HG02798 (cell line): ENCODE measurements at regions not wholly inside any gene's neighbourhood (a gene's known extent, or its start where the extent isn't known, plus 50 kb on each side); places are given as distances from the start of the nearest gene placed in this dataset.
"Not testable (repeated sequence)": the region's sequence is repeated elsewhere in the genome, so short reads cannot be mapped to it uniquely, and the experiment has no call there.

Experiments
- ATAC-seq: cut with Tn5 transposase; IDR thresholded peaks from one replicate; pipeline ENCODE4 v1.9.1; 2021; ENCODE audit warnings: mild to moderate bottlenecking; ENCODE audit not compliant: unreplicated experiment, poor library complexity

GRCh38 chr1:96538883-96539282 lies 182.7 kb upstream of the PTBP2 start:
- ATAC-seq, result no peak

GRCh38 chr1:96541491-96541890 lies 180.1 kb upstream of the PTBP2 start:
- ATAC-seq, result no peak

GRCh38 chr1:96544051-96544830 lies 177.3 kb upstream of the PTBP2 start:
- ATAC-seq, result no peak

GRCh38 chr1:96544831-96545221 lies 176.8 kb upstream of the PTBP2 start:
- no peak for ATAC-seq

GRCh38 chr1:96545935-96546656 lies 175.5 kb upstream of the PTBP2 start:
- no peak for ATAC-seq

GRCh38 chr1:96550061-96550460 lies 171.5 kb upstream of the PTBP2 start:
- no peak for ATAC-seq

- ATAC-seq, result no peak
These were observed 169.1 kb upstream of the PTBP2 start for GRCh38 chr1:96552451-96552850.

GRCh38 chr1:96553811-96554210 lies 167.8 kb upstream of the PTBP2 start:
- no peak for ATAC-seq

GRCh38 chr1:96554364-96554763 lies 167.2 kb upstream of the PTBP2 start:
- no peak for ATAC-seq

GRCh38 chr1:96557336-96557735 lies 164.2 kb upstream of the PTBP2 start:
- no peak for ATAC-seq

- no peak for ATAC-seq
These were observed 162.9 kb upstream of the PTBP2 start for GRCh38 chr1:96558635-96559034.

- ATAC-seq, result no peak
These were observed 162.4 kb upstream of the PTBP2 start for GRCh38 chr1:96559181-96559580.

GRCh38 chr1:96559707-96560596 lies 161.6 kb upstream of the PTBP2 start:
- ATAC-seq, result no peak

GRCh38 chr1:96562094-96562493 lies 159.5 kb upstream of the PTBP2 start:
- no peak for ATAC-seq

- ATAC-seq, result not testable (repeated sequence)
These were observed 157.2 kb upstream of the PTBP2 start for GRCh38 chr1:96564401-96564800.

GRCh38 chr1:96565546-96565945 lies 156.0 kb upstream of the PTBP2 start:
- no peak for ATAC-seq

GRCh38 chr1:96568639-96569038 lies 152.9 kb upstream of the PTBP2 start:
- no peak for ATAC-seq

GRCh38 chr1:96569288-96569687 lies 152.3 kb upstream of the PTBP2 start:
- no peak for ATAC-seq

- no peak for ATAC-seq
These were observed 141.9 kb upstream of the PTBP2 start for GRCh38 chr1:96579636-96580035.

- no peak for ATAC-seq
These were observed 140.7 kb upstream of the PTBP2 start for GRCh38 chr1:96580920-96581319.

- no peak for ATAC-seq
These were observed 139.8 kb upstream of the PTBP2 start for GRCh38 chr1:96581772-96582171.
